NCI-H1930 (cell line): ENCODE measurements at regions not wholly inside any gene's neighbourhood (a gene's known extent, or its start where the extent isn't known, plus 50 kb on each side); places are given as distances from the start of the nearest gene placed in this dataset.
"Not testable (repeated sequence)": the region's sequence is repeated elsewhere in the genome, so short reads cannot be mapped to it uniquely, and the experiment has no call there.

Experiments used
- DNase-seq, 2 experiments: peaks; one replicate each; lab custom pipeline; 2025; lab: John Stamatoyannopoulos, UW

GRCh38 chr4:164210377-164210776, 543.6 kb upstream of the SMIM31 start:
- DNase-seq, result no peak

- DNase-seq, result no peak
Measured at GRCh38 chr4:164212134-164212533, 541.8 kb upstream of the SMIM31 start.

DNA sequence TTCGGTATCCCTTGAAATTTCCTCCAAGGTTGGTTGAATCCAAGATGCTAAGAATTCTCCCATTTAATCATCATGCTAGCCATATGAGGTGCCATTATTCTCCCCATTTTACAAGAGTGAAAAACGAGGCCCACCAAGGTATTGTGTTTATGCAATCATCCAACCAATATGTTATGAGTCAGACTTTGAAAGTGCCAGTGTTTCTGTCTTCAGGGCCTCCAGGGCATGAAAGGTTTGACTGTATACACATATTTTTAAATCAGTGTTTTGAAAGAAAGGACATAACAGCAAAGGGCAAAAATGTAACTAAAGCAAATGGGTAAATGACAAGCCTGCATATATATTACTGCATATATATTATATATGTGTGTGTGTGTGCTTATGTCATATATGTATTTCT, 541.2 kb upstream of the SMIM31 start:
- no peak for DNase-seq

- DNase-seq, result no peak
Measured at GRCh38 chr4:164215113-164215741, 538.7 kb upstream of the SMIM31 start.

- DNase-seq, result no peak
Measured at GRCh38 chr4:164221631-164222030, 532.3 kb upstream of the SMIM31 start.

DNA sequence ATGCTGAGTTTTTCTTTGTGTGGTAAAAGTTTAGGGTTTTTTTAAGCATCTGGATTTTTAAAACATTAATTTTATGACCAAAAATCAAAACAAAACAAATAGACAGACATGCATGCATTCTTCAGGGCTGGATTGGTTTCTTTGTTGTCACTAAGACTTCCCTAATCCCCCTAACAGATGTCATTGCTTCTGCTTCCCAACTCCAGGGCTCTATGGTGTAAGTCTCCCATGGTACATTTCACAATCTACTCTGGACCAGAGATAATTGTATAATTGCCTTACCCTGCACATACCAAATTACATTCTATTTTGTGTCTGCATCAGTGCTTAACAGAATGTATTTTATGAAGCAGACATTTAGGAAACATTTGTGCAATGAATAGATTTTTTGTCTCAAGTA, 529.1 kb upstream of the SMIM31 start:
- DNase-seq, result no peak

DNA sequence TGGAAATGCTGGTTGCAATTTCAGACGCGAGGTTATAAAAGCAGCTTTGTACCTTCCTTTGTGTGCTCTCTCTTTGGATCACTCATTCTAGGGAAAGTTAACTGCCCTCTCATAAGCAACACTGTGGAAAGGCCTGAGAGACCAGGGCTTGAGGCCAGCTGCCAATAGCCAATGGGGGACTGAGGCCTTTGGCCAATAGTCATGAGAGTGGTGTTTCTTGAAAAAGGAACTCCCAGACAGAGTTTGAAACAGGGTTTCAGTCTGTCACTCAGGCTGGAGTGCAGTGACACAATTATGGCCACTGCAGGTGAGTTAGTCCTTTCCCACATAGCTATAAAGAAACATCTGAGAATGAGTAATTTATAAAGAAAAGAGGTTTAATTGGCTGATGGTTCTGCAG, 524.7 kb upstream of the SMIM31 start:
- DNase-seq, result no peak

DNA sequence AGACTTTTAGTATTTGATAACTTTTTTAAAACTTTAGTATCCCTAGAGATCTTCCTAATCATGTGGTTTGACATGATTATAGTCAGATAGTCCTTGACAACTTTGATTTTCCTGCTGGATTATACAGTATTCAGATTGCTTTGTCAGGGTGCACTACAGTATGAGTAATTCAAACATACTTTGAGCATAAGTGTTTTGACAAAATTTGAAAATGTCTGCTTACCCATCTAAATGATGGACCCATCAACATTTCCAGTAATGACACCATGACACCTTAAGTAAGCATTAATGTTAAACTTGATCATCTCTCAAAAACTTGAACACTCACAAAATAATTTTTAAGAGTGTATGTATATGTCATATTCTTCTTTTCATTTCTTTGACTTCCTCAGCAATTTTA, 514.5 kb upstream of the SMIM31 start:
- DNase-seq, result no peak

DNA sequence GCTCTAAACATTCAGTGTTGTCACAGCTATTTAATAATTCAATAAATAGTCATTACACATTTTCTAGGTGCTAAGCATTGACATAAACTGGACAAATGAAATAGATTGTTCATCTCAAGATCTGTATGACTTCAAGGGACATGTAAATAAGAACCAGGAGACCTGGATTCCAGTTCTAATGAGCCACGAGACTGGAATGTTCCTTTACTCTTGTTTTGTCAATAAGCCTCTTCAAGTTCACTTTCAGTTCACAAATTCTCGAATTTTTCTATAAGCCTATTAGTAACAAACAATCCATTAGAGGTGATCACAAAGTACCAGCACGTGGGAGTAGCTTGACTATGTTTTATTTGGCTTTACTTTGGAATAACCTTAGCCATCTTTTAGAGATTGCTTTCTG, 514.0 kb upstream of the SMIM31 start:
- DNase-seq, result no peak

DNA sequence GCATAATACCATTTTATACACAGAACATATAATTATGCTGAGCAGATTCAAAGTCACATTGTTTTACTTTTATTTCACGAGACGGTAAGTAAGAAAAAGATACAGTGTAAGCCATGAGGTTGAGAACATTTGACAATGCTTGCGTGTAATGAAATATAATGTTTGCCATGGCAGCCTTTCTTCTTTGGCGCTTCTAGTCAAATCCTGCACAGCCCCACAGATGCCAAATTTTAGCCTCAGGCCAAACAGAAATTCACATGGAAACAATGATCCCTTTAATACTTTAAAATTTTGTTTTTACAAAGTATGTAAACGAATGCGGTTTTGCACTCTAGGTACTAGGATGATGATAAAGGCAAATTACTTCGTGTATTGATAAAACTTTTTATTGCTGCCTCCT, 502.7 kb upstream of the SMIM31 start:
- no peak for DNase-seq

- DNase-seq, result no peak
Measured at GRCh38 chr4:164252286-164252685, 501.6 kb upstream of the SMIM31 start.

DNA sequence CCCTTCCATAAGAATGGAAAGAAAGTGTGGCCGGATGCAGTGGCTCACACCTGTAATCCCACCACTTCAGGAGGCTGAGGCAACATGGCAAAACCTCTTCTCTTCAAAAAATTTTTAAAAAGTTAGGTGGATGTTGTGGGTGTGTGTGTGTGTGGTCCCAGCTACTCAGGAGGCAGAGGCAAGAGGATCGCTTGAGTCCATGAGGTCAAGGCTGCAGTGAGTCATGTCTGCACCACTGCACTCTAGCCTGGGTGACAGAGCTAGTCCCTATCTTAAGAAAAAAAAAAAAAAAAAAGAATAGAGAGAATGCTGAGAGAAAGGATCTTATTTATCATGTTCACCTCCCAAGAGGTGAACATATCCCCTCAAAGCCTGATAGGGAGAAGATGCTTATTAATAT, 492.1 kb upstream of the SMIM31 start:
- no peak for DNase-seq

GRCh38 chr4:164262508-164262907, 491.4 kb upstream of the SMIM31 start:
- not testable (repeated sequence) for DNase-seq

- DNase-seq, result not testable (repeated sequence)
Measured at GRCh38 chr4:164277414-164277813, 476.5 kb upstream of the SMIM31 start.

DNA sequence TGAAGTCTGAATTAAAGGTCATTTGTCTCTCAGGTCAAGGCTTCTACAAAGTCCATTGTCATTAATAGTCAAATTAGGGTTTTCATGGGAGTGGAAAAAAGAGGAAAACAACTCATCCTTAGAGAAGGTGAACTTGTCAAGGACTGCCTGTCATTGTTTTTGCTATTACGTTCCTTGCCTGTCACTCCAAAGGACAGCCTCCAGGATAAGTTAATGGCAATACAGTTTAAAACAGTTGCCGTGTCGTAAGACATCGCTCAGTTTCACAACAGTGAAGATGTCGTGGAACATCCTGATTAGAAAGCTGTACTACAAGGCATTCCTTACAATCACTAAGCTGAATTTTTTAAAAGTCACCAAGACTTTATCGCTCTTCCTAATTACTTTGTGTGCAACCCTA, 466.8 kb upstream of the SMIM31 start:
- DNase-seq, result no peak

DNA sequence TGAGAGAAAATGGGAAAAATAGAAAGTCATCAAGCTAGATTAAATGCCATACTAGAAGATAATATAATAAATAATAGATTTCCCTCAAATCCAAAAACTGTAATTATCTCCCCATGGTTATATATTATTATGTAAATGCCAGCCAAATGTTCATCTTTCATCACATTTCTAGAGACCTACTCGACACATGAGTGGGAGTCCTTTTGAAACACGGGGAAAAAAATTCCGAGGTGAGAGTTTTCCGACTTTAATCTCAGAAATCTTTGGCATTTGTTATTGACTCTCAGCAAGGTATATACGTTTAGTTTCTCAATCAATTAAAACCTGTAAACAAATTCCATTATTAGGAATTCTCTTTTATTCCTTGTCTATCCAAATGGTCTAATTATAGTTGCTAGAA, 465.4 kb upstream of the SMIM31 start:
- no peak for DNase-seq

GRCh38 chr4:164293203-164293602, 460.7 kb upstream of the SMIM31 start:
- DNase-seq, result no peak

DNA sequence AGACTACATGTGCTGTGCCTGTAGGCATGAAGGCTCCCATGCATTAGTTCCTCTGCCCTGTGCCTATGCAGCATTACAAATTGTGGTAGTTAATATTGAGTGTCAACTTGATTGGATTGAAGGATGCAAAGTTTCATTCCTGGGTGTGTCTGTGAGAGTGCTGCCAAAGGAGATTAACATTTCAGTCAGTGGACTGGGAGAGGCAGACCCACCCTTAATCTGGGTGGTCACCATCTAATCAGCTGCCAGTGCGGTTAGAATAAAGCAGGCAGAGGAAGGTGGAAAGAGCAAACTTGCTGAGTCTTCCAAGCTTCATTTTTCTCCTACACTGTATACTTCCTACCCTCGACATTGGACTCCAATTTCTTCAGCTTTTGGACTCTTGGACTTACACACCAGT, 460.2 kb upstream of the SMIM31 start:
- DNase-seq, result no peak

GRCh38 chr4:164301430-164301829, 452.5 kb upstream of the SMIM31 start:
- no peak for DNase-seq

DNA sequence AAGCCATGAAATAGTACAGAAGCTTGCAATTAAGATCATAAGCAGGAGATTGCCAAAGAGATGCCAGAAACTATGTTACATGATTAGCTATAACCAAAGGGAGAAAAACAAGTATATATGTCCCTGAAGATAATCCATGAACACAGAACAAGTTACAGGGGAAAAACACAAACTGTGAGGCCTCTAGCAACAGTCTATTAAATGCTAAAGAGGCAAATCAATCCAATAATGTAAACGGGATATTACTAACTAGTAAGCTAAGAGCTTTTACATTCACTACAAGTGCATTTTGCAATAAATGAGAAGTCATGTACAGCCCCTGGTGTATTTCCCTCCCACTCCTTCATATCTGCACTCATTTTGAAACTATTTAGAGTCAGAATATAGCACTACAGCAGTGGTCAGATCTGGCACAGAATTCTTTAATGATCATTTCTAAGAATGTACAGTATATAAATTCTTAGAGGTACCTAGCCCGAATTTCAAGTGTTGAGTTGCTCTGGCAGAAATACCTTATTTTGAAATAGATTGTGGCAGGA, 449.8 kb upstream of the SMIM31 start:
- DNase-seq, result no peak

DNA sequence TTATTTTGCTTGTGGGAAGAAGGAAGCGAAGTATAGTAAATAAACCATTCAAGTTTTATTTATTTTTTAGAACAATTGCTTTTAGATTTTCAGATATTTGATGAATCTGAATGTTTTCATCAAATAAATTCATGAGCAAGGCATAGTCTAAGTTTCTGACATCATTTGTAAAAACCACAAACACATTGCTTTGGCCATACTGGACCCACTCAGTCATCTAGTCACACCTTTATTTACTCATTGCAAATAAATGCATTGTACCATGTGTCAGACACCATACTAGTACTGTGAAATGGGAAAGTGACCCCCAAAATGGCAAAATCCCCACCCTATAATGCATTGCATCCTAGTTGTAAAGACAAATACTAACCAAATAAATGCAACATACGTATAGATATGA, 449.1 kb upstream of the SMIM31 start:
- DNase-seq, result no peak

GRCh38 chr4:164307262-164307661, 446.7 kb upstream of the SMIM31 start:
- no peak for DNase-seq

DNA sequence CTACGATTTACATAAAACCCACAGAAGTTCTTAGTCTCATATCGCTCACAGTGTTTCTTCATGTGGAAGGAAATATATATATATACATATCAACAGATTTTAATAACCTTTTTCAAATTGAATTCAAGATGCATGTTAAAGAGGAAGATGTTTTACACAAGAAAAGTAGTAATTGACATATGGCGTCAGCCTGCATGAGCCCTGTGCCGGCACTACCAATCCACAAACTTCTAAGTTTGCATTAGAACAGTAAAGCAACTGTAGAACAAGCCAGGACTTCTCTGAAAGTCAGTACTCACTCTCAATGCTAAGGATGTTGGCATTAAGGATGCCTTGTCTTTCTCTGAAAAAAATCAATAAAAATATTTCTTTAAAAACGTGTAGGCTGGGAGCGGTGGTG, 441.3 kb upstream of the SMIM31 start:
- DNase-seq, result no peak

- DNase-seq, result no peak
Measured at GRCh38 chr4:164313853-164314252, 440.1 kb upstream of the SMIM31 start.
